Fibroblast of lung (primary cell): ENCODE measurements at regions not wholly inside any gene's neighbourhood (a gene's known extent, or its start where the extent isn't known, plus 50 kb on each side); places are given as distances from the start of the nearest gene placed in this dataset.

Experiments
- CTCF ChIP-seq, 2 donors: IDR thresholded peaks in 1 of 2; conservative IDR thresholded peaks in 1 of 2; 1 replicate in 1 of 2; 2 replicates in 1 of 2; pipeline ENCODE4 v1.5.1; 2011 to 2012; ENCODE audit warnings: low read length in 2 of 2, control low read depth in 1 of 2, inconsistent platforms in 1 of 2, low read depth in 1 of 2, mild to moderate bottlenecking in 1 of 2
- EZH2 ChIP-seq: IDR thresholded peaks from 2 replicates; pipeline ENCODE4 v1.5.1; 2012; ENCODE audit warnings: low read length, control low read depth, mild to moderate bottlenecking; ENCODE audit errors: missing control alignments

GRCh38 chr19:5285311-5285710 lies 55.3 kb downstream of the PTPRS start:
- TF ChIP-seq CTCF (conservative IDR thresholded peaks at IDR 0.05 in 1 of 2, IDR thresholded peaks at IDR 0.05 in 1 of 2; ENCODE audit: low read depth in 1 of 2, low read length in 2 of 2): no peak
- no peak for TF ChIP-seq EZH2
